HFF-Myc (cell line): ENCODE measurements at regions not wholly inside any gene's neighbourhood (a gene's known extent, or its start where the extent isn't known, plus 50 kb on each side); places are given as distances from the start of the nearest gene placed in this dataset.

Source experiments
- DNase-seq: peaks from one replicate; pipeline ENCODE4 v3.0.0-alpha.2; 2011; ENCODE audit warnings: low read depth; ENCODE audit errors: extremely low read depth
- H3K4me3 ChIP-seq: replicated peaks from 2 replicates; pipeline ENCODE4 v1.5.1; 2011; ENCODE audit warnings: low read depth, mild to moderate bottlenecking, control low read depth, low read length
- TF ChIP-seq, protein P1 (sequence below): IDR thresholded peaks from 2 replicates; pipeline ENCODE4 v1.5.1; 2012; ENCODE audit warnings: mild to moderate bottlenecking, low read depth, low read length, control low read depth; ENCODE audit errors: missing control alignments

DNA sequence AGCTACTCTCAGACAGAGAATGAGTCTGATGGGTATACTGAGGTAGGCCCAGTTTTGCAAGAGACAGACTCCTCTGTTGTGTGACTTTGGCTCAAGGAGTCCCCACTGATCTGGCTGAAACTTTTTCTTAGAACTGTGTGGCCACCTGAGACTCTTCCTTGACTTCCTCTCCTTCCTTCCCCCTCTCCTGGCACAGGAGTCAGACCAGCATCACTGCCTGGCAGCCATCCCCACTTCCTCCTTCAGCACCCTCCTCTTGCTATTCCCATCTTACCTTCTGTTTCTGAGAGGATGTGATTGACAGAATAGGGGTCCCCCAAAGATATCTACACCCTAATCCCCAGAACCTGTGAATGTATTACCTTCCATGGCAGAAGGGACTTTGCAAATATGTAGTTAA lies 351.1 kb downstream of the MN1 start:
- TF ChIP-seq, protein P1, sequence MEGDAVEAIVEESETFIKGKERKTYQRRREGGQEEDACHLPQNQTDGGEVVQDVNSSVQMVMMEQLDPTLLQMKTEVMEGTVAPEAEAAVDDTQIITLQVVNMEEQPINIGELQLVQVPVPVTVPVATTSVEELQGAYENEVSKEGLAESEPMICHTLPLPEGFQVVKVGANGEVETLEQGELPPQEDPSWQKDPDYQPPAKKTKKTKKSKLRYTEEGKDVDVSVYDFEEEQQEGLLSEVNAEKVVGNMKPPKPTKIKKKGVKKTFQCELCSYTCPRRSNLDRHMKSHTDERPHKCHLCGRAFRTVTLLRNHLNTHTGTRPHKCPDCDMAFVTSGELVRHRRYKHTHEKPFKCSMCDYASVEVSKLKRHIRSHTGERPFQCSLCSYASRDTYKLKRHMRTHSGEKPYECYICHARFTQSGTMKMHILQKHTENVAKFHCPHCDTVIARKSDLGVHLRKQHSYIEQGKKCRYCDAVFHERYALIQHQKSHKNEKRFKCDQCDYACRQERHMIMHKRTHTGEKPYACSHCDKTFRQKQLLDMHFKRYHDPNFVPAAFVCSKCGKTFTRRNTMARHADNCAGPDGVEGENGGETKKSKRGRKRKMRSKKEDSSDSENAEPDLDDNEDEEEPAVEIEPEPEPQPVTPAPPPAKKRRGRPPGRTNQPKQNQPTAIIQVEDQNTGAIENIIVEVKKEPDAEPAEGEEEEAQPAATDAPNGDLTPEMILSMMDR: no peak
- no peak for DNase-seq
- H3K4me3 ChIP-seq: no peak overlapping the region

DNA sequence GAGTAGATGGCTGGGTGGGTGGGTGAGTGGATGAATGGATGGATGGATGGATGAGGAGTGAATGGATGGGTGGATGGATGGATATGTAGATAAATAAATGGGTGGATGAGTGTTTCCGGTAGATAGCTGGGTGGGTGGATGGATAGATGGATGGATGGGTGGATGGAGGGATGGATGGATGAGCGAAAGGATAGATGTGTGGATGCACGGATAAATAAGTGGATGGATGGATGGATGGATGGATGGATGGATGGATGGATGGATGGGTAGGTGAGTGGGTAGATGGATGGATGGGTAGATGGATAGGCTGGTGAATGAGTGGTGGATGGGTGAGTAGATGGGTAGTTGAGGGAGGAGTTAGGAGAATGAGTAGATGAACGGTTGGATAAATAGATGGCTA lies 349.3 kb downstream of the MN1 start:
- no peak for DNase-seq
- TF ChIP-seq, protein P1: no peak
- no peak overlapping the region for H3K4me3 ChIP-seq

- TF ChIP-seq, protein P1: no peak
- no peak overlapping the region for H3K4me3 ChIP-seq
- no peak for DNase-seq
These were observed 348.6 kb downstream of the MN1 start for GRCh38 chr22:27452922-27453321.

DNA sequence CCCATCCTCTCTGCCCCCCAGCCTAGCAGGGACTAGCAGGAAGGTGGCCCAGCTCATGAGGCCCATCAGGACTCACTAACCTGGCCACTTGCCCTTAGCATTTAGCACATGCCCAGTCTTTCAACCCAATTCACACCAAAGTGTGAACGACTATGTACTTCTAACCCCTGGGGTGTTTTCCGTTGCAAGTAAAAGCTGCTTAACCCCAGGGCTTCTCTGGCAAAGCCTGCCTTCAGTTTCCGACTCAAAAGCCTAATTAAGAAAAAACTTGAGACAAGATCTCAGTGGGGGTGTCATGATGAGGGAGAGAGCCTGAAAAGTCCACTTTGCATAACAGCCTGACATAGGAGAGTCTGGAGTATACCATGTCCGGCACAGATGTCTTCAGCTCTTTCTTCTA lies 347.8 kb downstream of the MN1 start:
- TF ChIP-seq, protein P1: no peak
- DNase-seq: no peak
- no peak overlapping the region for H3K4me3 ChIP-seq

DNA sequence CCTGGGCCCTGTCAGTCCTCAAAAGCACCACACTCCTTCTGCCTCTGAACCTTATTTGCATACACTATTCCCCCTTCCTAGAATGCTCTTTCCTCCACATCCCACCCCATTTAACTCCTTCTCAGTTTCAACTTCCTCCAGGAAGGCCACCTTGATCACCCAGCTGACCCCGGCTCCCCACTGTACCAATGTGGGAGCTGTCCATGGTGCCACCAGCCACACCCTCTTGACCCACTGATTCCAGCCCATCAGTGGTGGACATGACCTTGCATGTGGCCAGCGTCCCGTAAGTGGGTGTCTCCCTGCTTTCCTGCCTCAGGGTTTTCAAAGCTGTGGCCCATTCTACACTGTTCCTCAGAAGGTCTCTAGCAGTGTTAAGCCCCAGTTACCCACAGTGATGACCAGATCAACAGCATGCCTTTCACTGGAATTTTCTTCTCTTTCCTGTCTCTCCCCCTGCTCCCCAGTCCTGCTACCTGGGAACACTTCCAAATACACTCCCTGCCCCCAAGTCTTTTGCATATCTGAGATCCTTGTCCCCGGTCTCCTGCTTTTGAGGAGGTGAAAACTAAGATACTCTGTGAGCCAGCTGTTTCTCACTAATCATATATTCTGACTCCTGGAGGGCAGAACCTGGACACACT lies 346.6 kb downstream of the MN1 start:
- TF ChIP-seq, protein P1: no peak
- no peak for DNase-seq
- no peak overlapping the region for H3K4me3 ChIP-seq

DNA sequence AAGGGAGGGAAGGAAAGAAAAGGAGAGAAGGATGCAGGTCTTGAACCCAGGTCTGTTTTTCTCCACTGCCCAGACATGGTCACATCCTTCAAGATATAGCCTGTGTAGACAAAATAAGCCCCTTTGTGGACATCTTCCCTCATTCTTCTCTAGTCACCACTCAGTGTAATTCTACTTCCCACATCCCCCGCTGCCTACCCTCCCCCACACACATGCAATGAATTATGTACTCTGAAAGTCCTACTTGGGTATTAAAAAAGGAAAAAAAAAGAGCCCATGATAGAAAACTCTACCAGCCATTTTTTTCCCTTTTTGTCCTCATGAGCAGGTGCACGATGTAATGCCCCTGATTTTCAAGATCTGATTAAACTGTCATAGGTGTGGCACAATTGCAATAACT lies 346.0 kb downstream of the MN1 start:
- TF ChIP-seq, protein P1: no peak
- DNase-seq: no peak
- no peak overlapping the region for H3K4me3 ChIP-seq
